GM12892 (cell line): ENCODE measurements at regions not wholly inside any gene's neighbourhood (a gene's known extent, or its start where the extent isn't known, plus 50 kb on each side); places are given as distances from the start of the nearest gene placed in this dataset.

ENCODE experiments used
- POLR2A ChIP-seq: IDR thresholded peaks from 2 replicates; pipeline ENCODE4 v1.6.1; 2011; ENCODE audit warnings: low read depth, low read length, control low read depth
- POLR2AphosphoS5 ChIP-seq: IDR thresholded peaks from 2 replicates; pipeline ENCODE4 v1.6.1; 2011; ENCODE audit warnings: low read depth, low read length, control low read depth

DNA sequence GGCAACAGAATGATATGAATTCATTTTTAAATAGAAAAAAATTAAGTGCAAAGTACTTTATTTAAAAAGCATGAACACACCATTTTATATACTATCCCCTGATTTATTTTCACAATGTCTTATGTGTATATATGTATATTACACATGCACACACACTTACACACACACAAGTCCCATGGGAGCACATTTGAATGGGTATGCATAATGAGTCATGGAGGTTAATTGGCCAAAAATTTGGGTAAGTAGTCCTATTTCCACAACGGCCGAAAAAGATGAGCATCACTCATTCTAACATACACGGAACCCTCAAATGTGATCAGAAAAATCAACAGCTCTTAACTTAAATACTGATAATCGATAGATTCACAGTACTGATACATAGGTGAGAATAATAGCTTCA, 97.4 kb upstream of the NABP1 start:
- TF ChIP-seq POLR2A = no peak
- TF ChIP-seq POLR2AphosphoS5 = no peak
